Muscle of leg (tissue), 3 donors: ENCODE measurements at regions not wholly inside any gene's neighbourhood (a gene's known extent, or its start where the extent isn't known, plus 50 kb on each side); places are given as distances from the start of the nearest gene placed in this dataset.
A peak's percentile ranks its signal among the peaks of the same experiment; 100 is the strongest.

ENCODE experiments used
- DNase-seq: peaks from one replicate; pipeline ENCODE4 v3.0.0; 2013
- H3K27ac ChIP-seq: one replicate; pipeline ENCODE4 v1.5.1; 2013; ENCODE audit warnings: mild to moderate bottlenecking, low read length, control low read depth
- H3K27me3 ChIP-seq: one replicate; pipeline ENCODE4 v1.6.1; 2013; ENCODE audit warnings: low read length; ENCODE audit not compliant: control insufficient read depth, insufficient read depth
- H3K36me3 ChIP-seq: one replicate; pipeline ENCODE4 v1.6.1; 2013; ENCODE audit warnings: low read length; ENCODE audit not compliant: control insufficient read depth, insufficient read depth
- H3K4me1 ChIP-seq: one replicate; pipeline ENCODE4 v1.6.1; 2013; ENCODE audit warnings: low read length; ENCODE audit not compliant: control insufficient read depth, insufficient read depth
- H3K4me3 ChIP-seq: one replicate; pipeline ENCODE4 v1.5.1; 2013; ENCODE audit warnings: low read length, control low read depth
- H3K9me3 ChIP-seq: replicated peaks from 2 replicates; pipeline ENCODE4 v1.6.1; 2013; ENCODE audit warnings: low read depth, low read length; ENCODE audit not compliant: control insufficient read depth
- WGBS: methylation state at CpG from one replicate; pipeline ENCODE4 v1.1.5; 2013; ENCODE audit warnings: missing lambda C conversion rate; ENCODE audit not compliant: insufficient coverage; 5-methylcytosine and 5-hydroxymethylcytosine counted together

- DNase-seq, result no peak
- 74% methylated on average over 2 of the region's 4 CpGs for WGBS
- H3K27me3 ChIP-seq, result no peaks in the 10 kb centered on the region
Observed at GRCh38 chr2:143899987-143900386, 619.9 kb downstream of the ZEB2 start.

GRCh38 chr2:143893371-143893770 lies 626.5 kb downstream of the ZEB2 start:
- no peak for DNase-seq
- no peaks in the 10 kb centered on the region for H3K4me1 ChIP-seq

More at GRCh38 chr2:143899987-143900386, 619.9 kb downstream of the ZEB2 start:
- Histone ChIP-seq H3K27ac (no peak overlapping the region), H3K9me3 (no peaks in the 10 kb centered on the region), H3K36me3 (no peaks in the 10 kb centered on the region), H3K4me1 (no peaks in the 10 kb centered on the region), H3K4me3 (no peak overlapping the region)

GRCh38 chr2:143891879-143892308 lies 628.0 kb downstream of the ZEB2 start:
- no peaks in the 10 kb centered on the region for H3K36me3 ChIP-seq
- no peak for DNase-seq
- no peaks in the 10 kb centered on the region for H3K4me1 ChIP-seq
- H3K27ac ChIP-seq, result no peak overlapping the region
- WGBS, result 60% methylated on average over 1 of the region's 7 CpGs
- H3K27me3 ChIP-seq, result no peaks in the 10 kb centered on the region
- no peak overlapping the region for H3K4me3 ChIP-seq
- H3K9me3 ChIP-seq, result no peaks in the 10 kb centered on the region

More at GRCh38 chr2:143893371-143893770, 626.5 kb downstream of the ZEB2 start:
- Histone ChIP-seq H3K27me3 (no peaks in the 10 kb centered on the region), H3K36me3 (no peaks in the 10 kb centered on the region), H3K9me3 (no peaks in the 10 kb centered on the region), H3K27ac (no peak overlapping the region), H3K4me3 (no peak overlapping the region)
- WGBS, result no CpG with 5 or more reads among the region's 3 CpGs

DNA sequence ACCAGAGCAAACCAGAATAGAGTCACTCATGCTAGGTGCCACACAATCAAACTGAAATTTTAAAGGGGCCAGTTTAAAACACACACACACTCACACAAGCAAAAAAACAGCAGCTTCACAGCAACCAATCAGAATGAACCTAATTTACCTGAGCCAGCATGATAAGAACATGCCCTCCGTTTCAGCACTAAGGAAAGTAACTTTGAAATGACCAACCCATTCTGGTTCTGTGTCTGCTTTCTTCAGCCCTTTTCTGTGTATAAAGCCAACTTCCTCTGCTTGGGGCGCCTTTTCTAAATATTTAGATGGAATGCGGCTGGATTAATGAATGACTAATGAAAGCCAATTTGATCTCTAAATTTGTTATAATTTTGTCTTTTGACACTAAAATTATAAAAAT lies 629.1 kb downstream of the ZEB2 start:
- no peaks in the 10 kb centered on the region for H3K4me1 ChIP-seq
- H3K27me3 ChIP-seq, result no peaks in the 10 kb centered on the region
- no peaks in the 10 kb centered on the region for H3K9me3 ChIP-seq
- 0% methylated on average over 1 of the region's 3 CpGs for WGBS
- no peak overlapping the region for H3K27ac ChIP-seq
- no peak overlapping the region for H3K4me3 ChIP-seq
- DNase-seq, result no peak
- H3K36me3 ChIP-seq, result no peaks in the 10 kb centered on the region

DNA sequence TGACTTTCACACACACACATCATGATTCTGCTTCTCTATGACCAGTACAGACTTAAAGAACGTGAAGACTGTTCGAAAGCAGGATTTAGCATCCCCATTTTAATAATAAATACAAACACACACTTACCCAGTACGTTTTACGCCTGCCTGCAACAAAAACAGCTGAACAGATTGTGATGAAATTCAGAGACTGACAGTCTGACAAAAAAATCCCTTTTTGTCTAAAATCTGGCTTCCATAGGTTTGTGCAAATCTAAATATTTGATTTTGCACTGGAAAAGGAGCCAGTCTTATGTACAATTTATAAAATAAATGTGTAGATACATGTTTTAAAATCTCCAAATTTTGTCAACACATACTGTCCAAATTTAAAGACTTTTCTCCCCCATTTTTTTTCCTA lies 630.7 kb downstream of the ZEB2 start:
- H3K27ac ChIP-seq, result no peak overlapping the region
- no CpG with 5 or more reads among the region's 4 CpGs for WGBS
- no peaks in the 10 kb centered on the region for H3K36me3 ChIP-seq
- DNase-seq, result no peak
- H3K9me3 ChIP-seq, result no peaks in the 10 kb centered on the region
- no peak overlapping the region for H3K4me3 ChIP-seq
- H3K4me1 ChIP-seq, result no peaks in the 10 kb centered on the region
- no peaks in the 10 kb centered on the region for H3K27me3 ChIP-seq

DNA sequence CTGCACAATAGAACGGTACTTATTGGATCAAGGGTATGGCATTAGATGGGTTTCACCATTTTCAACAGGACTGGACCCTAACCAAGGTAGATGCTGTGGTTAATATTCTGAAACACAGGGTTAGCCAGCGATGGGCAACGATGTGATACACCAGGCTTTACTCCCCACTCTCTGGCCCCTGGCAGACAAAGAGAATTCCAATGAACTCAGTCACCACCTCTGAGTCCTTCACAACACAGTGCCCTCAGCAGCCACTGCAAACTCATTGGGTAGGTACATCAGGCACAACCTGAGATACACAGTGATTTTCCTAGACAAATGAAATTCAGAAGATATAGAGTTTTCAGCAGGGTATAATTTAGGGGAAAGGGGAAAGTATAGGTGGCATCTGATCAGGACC lies 634.5 kb downstream of the ZEB2 start:
- 90% methylated on average over 2 of the region's 3 CpGs for WGBS
- Histone ChIP-seq H3K27ac (no peak overlapping the region), H3K4me1 (no peaks in the 10 kb centered on the region), H3K36me3 (no peaks in the 10 kb centered on the region), H3K27me3 (no peaks in the 10 kb centered on the region), H3K4me3 (no peak overlapping the region), H3K9me3 (no peaks in the 10 kb centered on the region)
- no peak for DNase-seq

GRCh38 chr2:143881246-143881645 lies 638.7 kb downstream of the ZEB2 start:
- Histone ChIP-seq H3K4me3 (no peak overlapping the region), H3K36me3 (no peaks in the 10 kb centered on the region), H3K9me3 (no peaks in the 10 kb centered on the region), H3K4me1 (no peaks in the 10 kb centered on the region), H3K27ac (no peak overlapping the region), H3K27me3 (no peaks in the 10 kb centered on the region)
- DNase-seq, result no peak
- no CpG with 5 or more reads among the region's 2 CpGs for WGBS

DNA sequence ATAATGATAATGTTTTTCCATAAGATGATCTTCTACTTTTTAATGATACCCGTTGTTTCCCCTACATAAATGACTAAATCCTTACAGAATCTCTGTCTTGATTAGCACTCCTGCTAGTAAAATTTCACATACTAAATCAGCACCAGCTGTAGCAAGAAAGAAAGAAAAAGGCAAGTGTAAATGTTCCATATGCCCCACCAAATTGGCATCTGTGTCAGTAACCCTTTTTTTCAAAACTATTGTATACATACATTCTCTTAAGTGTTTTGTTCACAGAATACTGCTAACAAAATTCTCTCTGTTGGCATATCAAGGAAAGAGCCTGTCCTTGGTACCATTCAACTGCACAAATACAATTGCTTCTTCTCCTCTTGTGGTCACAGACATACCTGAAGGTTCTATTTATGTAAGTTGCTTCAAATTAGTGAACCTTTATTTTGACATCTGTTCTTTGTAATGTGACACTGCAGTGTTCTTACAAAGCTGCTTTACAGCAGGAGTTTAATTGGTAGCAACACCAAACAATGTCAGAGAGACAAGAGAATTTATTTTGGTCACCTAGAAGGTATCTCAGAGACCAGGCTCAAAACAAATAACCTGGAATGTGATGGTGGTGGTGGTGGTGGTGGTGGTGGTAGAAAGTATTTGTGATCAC lies 641.9 kb downstream of the ZEB2 start:
- H3K9me3 ChIP-seq, result peaks cover 4% of the 10 kb centered on the region
- H3K4me3 ChIP-seq, result no peak overlapping the region
- no peaks in the 10 kb centered on the region for H3K4me1 ChIP-seq
- H3K27me3 ChIP-seq, result no peaks in the 10 kb centered on the region
- WGBS, result no CpG with 5 or more reads among the region's 1 CpG
- DNase-seq, result no peak
- H3K36me3 ChIP-seq, result no peaks in the 10 kb centered on the region
- no peak overlapping the region for H3K27ac ChIP-seq

DNA sequence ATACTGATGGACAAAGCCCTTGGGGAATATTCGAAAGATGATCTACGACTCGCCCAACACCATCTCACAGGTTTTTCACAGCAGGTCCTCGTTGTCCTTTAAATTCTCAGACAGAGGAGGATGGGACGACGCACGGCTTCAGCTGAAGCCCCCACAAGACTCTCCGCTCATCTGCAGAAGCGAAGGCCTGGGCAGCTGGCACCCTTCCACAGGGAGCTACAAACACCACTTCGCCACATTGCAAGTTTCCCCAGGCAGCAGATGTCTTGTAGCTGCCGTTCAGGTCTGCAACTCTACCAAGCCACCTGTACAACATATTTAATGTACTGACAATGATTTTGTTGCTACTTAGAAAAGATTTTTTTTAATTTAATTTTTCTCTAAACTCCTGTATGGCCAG lies 642.9 kb downstream of the ZEB2 start:
- Histone ChIP-seq H3K36me3 (no peaks in the 10 kb centered on the region), H3K4me1 (no peaks in the 10 kb centered on the region), H3K27ac (no peak overlapping the region), H3K27me3 (no peaks in the 10 kb centered on the region), H3K9me3 (peaks cover 4% of the 10 kb centered on the region), H3K4me3 (no peak overlapping the region)
- 55% methylated on average over 9 of the region's 11 CpGs for WGBS
- DNase-seq, result peak; percentile 4

DNA sequence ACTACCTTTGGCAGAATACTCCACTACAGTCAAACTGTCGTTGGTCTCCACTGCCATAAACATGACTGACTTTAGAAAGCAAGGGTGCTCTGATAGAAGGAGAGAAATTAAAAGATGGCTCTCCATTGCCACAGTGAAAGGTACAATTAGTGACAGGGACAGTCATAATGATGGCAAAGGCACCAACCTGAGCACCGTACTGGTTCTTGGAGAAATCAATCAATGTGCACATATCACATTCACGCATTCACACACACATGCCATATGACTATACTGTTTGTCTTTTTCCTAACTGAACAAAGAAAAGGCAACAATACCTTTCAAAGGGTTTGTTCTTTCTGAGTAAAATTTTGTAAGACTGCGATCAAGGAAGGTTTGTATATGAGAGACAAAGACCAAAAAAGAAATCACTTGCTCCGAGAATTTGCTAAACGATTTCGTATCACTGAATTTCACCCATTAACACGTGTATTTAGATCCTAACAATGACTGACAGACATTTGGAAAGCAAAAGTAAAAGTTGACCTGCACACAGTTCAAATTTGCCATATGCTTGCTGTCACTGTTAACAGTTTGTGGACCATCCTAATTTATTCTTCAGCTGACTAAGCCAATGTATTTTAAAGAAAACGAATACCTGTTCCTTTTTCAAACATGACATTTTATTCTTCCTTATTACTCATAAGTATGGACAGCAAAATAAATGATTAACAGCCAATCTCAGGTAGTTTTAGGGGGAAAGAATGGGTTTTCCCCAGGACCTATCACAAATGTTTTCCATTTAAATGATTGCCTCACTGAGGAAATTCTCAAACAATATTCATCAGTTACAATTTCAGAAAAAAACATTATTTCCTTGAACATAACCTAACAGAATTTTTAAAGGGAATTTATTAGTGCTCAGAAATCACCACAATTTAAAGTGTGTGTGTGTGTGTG lies 644.4 kb downstream of the ZEB2 start:
- no peaks in the 10 kb centered on the region for H3K36me3 ChIP-seq
- peaks cover 8% of the 10 kb centered on the region for H3K9me3 ChIP-seq
- 79% methylated on average over 4 of the region's 9 CpGs for WGBS
- no peaks in the 10 kb centered on the region for H3K4me1 ChIP-seq
- H3K4me3 ChIP-seq, result no peak overlapping the region
- H3K27me3 ChIP-seq, result no peaks in the 10 kb centered on the region
- no peak overlapping the region for H3K27ac ChIP-seq
- DNase-seq, result no peak
